GM19043 (cell line): ENCODE measurements at regions not wholly inside any gene's neighbourhood (a gene's known extent, or its start where the extent isn't known, plus 50 kb on each side); places are given as distances from the start of the nearest gene placed in this dataset.
"Not testable (repeated sequence)": the region's sequence is repeated elsewhere in the genome, so short reads cannot be mapped to it uniquely, and the experiment has no call there.

ENCODE experiments used
- ATAC-seq: cut with Tn5 transposase; IDR thresholded peaks from one replicate; pipeline ENCODE4 v1.9.1; 2021; ENCODE audit warnings: low read depth; ENCODE audit not compliant: unreplicated experiment

DNA sequence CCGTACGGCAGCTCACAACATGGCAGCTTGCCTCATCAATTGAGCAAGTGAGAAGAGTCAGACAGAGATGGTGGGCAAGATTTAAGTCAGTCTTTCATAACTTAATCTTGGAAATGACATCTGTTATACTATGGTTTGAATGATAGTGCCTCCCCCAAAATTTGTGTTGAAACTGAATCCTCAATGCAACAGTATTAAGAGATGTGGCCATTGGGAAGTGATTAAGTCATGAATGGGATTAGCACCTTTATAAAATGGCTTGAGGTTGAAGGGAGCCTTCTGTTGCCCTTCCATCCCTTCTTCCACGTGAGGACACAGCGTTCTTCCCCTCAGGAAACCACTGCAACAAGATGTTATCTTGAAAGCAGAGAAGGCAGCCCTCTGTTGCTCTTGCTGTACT, 124.2 kb downstream of the C12orf75 start:
- no peak for ATAC-seq

DNA sequence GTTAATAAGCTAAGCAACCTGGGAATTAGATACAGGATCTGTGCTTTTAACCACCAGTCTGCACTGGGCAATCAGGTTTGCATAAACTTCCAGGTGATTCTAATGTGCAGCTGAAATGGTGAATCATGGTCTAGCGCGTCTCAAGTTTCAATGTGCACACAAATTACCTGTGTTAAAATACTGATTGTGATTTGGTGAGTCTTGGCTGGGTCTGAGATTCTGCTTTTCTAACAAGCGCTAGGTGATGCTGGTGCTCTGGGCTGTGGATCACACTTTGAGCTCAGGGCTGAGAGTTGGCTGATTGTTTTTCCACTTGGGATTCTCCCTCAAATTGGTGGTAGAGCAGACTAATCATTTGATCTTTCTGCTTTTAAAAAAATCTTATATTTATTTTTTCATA, 124.8 kb downstream of the C12orf75 start:
- ATAC-seq: no peak

DNA sequence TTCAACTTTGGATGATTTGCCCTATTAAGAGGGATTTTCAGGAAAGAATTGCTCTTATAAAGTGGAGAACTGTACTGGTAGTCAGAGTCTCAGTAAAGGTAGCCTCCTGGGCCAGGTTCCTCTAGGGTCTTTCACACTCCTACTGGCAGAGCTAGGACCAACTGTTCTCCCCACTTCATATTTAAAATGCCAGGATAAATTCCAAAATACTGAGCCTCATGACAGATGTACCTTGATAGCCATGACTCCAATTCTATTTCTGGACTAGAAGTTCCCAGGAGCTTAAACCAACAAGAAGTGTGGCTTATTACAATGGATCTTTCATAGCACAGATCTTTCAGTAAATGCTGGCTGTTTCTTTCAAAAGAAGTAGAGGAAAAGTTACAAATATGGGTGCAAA, 126.5 kb downstream of the C12orf75 start:
- no peak for ATAC-seq

DNA sequence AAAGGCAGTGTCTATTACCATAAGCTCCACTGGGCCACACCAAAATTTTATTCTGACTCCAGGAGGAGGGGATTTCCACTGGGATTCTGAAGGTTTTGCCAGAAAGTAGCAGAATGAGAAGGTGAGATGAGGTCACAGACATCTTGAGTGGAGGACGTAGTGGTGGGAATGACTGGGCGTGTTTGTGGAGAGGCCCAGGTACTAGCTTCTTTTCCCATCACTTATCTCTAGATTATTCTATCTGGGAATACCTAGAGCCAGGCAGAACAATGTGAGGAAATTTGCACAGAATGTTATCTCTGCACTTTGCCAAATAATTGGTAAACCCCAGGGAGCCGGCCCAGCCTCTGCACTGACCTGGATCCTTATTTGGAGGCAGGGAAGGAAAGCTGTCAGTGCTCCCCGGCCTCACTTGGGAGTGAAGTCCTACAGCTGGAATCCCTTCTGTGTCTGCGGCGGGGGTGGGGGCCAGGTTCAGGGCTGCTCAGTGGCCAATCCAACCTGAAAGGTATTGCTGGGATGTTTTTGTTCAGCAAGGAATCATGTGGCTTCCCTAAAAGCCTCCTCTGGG, 129.4 kb downstream of the C12orf75 start:
- no peak for ATAC-seq

DNA sequence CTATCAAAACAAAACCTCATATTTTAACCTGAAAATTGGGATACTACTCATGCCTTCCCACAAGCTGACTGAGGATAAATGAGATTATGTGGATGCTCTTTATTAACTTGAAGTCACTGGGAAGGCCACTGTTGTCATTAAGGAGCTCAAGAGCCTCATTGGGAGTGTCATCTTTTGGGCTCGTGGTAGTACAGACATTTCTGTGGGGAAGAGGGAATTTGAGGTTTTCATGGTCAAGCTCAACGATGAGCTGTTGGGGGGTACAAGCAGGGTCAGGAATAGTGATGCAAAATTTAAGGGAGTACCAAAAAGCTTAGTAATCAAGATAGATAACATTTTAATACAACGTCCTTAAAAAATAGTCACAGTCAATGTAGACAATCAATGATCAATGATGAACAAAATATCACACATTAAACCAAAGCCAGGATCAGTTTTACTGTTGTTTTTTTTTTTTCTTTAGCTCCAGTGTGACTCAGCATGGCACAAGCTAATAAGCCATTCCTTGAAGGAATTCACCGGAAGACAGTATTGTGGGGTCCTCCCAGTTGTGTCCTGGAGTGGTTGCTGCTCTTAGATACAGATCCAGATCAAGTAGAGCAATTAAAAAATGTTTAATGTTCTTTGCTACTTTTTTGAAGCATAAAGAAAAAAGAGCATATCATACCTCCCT, 130.9 kb downstream of the C12orf75 start:
- ATAC-seq: no peak

DNA sequence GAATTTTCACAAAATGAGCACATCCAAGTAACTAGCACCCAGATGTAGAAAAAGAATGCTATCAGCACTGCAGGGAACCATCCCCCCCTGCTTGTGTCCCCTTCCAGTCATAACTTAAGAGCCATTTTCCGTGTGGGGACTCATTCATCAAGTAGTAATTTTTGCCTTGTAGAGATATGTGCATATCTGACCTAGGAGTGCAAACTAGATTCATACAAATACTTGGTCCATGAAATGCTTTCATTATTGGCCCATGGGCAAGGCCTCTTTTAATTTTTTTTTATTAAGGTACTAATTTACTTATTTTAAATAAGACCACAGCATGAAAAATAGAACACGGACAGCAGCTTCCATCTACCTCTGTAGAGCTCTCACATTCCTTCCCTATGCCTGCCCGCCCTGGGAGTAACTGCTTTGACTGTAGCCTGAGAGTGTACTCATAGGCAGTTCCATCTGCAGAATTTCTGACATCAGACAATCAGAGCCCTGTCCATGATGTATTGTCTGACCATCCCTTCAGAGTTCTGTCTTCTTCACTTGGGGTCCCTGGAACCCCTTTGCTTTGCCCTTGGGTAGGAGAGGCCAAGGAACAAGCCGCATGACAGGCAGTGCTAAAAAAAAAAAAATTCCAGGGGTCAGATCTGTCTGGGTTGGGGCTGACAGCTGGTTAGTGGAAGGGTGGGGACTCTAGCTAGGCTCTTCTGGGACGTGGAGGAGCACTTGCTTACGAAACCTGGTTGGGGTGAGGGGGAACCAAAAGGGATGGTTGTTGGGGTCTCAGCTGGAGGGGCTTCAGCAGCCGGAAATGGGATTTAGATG, 131.7 kb downstream of the C12orf75 start:
- ATAC-seq: no peak

DNA sequence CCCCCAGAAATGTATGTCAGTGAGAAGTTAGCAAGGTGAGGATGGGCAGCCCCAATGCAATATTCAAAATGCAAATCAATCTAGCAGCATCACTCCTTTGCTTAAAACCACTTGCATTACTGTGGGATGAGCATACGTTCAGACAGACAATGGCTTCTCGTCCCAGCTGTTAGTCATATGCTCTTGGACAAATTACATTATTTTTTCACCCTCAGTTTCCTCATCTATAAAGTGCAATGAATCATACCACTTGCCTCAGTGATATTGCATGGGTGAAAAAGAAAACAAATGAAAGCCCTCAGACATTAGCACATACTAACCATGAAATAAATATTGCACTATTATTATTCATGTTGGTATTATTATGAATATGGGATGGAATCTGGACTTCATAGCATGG, 132.3 kb downstream of the C12orf75 start:
- ATAC-seq: no peak

DNA sequence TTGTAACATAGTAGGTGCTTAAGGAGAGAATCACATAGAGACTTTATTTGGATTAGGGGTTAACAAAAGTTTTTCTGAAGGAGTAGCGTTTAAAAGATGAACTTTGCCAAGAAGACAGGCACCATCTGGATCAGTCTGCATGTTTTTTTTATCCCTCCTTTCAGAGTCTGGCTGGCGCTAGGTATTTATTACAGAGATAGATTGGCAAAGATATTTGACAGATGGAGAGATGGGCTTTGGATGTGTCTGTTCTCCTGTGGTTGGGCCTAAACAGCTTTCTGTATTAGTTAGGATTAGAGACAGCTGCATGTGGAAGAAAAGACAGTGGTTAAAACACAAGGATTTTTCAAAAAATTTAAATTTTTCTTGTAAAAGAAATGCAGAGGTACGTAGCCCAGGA, 133.9 kb downstream of the C12orf75 start:
- no peak for ATAC-seq

DNA sequence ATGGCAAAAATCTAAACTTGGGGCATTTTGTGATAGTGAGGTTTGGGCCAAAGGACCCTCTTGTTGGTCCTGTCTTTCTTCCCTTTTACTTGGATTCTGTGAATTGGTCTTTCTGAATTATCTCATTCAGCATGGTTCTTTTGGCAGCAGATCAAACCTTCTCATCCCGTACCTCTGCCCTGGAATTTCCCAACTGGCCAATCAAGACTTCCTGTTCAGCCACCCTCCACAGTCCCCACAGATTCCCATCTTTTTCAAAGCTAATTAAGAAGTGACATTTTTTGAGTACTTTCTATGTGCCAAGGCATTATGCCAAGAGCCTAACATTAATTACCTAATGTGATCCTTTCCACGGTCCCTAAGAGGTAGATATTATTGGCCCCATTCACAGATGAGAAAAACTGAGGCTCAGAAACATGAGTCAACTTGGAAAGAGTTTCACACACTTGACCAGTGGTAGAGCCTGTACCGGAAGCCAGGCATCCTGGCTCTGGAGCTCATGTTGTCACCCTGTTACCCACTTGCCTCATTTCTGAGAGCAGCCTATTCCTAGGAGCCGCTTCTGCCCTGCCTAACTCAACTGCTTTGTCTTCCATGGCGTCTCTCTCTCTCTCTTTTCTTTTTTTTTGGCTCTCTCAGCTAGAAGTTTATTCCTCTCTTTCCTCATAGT, 135.9 kb downstream of the C12orf75 start:
- ATAC-seq: no peak

DNA sequence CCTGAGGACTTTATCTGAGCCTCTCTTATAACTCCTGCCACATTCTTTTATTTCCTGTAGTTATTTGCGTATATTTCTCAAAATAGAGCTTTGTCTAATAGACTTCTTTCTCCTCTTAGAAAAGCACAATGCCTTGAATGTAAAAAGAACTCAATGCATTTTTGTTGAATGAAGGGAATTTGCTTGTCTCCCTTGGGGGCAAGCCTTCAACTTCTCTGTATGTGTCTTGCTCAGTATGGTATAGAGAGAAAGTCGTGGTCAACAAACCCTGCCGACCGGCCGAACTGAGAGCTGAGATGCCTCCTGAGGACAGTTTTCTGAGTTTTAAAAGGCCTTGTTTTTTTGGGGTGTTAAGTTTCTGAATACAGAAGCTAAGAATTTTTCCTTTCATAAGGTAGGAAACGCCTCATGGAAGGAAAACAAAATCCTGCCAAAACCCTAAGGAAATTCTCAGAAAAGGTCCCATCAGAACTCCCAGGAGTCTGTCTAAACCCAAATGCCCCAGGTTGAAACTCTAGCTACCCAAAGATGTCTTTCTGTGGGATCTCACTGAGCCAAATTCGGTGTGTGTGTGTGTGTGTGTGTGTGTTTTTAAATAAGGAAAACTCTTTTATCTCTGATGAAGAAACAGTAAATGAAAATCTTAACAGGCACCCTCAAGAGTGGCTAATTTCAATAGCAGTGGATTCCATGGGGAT, 136.6 kb downstream of the C12orf75 start:
- no peak for ATAC-seq

DNA sequence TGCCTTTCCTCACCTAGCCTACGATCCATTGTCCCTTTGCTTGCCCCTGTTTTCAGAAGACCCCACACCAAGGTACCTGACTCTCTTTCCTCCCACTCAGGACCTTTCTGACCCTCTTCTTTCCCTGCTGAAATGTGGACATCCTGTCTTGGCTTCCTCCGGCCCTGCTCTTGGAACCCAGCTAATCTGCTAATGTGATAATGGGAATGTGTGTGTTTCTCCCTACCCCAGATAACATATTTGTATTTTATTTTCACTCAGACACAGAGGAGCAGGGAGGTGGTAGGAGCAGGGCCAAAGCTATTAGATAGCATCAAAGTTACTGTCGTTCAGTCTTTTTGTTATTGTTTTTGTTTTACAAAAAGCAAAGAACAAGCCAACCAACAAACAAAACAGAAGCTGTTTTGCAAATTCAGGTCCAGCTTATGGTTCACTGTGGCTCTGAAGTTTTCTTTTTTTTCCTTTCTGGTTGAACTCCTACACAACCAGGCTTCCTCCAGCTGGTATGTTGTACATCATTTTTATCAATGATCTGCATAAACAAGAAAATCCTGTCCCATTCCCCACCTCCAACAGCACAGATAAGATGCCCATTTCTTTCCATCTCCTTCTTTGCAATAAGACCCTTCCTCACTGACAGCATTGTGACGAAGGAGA, 137.3 kb downstream of the C12orf75 start:
- no peak for ATAC-seq

DNA sequence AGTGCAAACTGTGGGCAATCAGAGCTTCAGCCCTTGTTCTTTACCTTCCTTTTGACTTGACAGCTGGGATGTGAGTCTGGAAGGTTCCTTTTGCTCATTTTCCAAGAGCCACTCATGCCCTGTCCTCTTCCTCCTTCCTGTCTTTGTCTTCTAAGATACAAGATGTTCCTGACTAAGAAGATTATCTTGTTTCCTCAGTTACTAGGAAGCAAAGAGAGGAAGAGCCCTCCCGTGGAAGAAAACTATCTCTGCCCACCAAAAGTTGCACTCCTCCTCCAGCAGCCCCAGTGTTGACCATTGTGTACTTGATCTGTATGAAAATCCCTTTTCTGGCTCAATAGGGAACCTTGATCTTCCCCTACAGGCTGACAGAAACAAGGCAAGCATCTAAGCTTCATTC, 138.0 kb downstream of the C12orf75 start:
- no peak for ATAC-seq

DNA sequence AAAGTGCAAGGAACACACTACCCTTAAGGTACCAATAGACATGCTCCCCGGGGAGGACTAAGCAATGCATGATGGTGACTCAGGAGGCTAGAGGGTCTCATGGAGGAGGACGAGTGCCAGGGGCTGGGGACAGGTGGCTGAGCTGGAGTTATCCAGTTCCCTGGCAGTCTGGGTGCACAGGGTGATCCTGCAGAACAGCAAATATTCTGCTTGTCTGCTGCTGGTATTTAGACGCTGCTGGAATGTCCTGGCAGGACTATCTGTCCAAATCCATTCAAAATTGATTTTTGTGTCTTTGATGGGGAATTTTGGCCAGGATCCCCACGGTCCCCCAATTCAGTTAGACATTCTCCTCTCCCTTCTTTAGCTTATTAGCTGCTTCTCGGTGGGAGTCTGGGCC, 138.7 kb downstream of the C12orf75 start:
- no peak for ATAC-seq

DNA sequence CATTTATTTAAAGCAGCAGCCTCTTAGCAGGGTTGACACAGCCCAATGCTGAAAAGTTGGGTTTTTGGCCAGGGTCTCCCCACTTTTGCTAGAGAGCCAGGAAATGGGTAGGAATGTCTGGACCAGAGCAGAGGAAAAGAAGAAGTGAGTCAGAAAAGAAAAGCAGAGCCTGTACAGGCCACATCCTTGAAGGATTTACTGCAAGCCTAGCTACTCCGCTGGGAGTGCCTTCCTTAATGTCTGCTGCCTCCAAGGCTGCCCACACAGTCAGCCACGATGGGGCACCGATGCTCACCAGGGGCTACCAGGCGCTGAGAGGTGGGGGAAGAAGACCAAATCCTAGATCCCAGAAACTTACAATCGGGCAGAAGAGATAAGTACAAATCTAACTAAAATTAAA, 139.2 kb downstream of the C12orf75 start:
- no peak for ATAC-seq

DNA sequence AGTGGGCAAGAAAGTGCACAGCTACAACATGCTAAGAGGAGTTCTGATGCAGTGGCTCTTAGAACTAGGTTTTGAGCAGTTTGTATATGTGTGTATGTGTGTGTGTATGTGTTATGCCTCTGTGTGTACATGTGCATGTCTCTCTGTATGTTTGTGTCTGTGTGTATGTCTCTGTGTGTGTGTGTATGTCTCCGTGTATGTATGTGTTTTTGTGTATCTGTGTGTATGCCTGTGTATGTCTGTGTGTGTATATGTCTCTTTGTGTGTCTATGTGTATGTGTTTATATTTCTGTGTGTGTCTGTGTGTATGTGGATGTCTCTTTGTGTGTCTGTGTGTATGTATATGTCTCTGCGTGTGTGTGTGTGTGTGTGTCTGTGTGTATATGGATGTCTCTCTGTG, 139.6 kb downstream of the C12orf75 start:
- ATAC-seq: no peak

DNA sequence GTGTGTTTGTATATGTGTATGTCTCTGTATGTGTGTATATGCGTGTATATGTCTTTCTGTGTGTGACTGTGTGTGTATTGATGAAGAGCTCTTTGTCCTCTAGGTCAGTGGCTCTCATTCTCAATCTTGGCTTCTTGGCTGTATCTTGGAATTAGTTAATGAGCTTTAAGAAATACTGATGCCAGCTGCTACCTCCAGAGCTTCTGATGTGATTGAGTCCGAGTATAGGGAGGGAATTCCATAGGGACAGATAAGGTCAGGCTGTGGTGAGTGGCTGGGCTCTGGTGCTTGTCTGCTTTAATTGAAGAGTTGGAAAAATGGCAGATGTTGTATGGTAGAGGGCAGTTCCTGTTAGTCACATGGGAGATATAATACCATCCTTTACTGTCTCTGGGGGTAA, 140.1 kb downstream of the C12orf75 start:
- ATAC-seq: no peak

DNA sequence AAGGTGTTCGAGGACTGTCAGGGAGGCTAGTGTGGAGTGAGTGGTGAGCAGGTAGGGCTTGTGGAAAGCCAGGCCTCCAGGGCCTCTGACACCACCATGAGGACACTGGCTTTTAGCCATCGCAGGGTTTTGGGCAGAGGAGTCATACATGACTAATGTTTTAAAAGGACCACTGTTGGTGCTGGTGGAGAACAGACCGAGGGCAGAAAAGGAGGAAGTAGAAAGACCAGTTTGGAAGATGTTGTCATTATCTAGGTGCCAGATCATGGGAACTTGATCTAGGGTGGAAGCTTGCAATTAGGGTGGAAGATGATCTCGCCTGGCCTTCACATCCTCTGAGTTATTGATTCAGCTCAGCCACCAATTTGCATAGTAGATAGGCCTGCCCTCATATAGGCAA, 144.2 kb downstream of the C12orf75 start:
- ATAC-seq: no peak

DNA sequence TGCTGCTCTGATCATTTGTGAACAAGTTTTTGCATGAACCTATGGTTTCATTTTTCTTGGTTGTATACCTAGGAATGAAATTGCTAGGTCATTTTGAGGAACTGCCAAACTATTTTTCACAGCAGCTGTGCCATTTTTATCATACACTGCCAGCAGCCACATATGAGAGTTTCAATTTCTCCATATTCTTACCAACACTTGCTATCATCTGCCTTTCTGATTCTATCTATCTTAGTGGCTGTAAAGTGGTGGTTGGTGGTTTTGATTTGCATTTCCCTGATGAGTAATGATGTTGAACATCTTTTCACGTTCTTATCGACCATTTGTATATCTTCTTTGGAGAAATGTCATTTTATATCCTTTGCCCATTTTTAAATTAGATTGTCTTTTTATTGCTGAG, 146.1 kb downstream of the C12orf75 start:
- ATAC-seq: no peak

DNA sequence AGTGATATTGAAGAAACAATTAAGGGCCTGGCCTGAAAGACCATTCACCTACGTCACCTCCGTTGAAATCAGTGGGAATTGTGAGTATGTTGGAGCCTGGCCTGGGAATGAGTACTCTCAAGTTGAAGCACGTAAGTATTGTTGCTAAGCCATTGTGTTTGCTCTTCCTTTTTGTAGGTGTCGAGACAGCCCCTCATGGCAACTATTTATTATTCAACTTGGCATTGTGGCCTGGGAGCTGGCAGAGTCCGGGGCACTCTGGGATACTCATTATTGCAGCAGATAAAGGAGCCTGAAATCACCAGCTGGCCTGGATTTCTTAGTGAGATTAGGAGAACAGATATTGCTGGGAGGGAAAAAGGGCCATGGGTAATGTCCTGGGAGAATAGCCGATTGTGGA, 147.4 kb downstream of the C12orf75 start:
- ATAC-seq: no peak

DNA sequence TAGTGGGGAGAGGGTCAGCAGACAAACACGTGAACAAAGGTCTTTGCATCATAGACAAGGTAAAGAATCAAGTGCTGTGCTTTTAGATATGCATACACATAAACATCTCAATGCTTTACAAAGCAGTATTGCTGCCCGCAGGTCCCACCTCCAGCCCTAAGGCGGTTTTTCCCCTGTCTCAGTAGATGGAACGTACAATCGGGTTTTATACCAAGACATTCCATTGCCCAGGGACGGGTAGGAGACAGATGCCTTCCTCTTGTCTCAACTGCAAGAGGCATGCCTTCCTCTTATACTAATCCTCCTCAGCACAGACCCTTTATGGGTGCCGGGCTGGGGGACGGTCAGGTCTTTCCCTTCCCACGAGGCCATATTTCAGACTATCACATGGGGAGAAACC, 148.3 kb downstream of the C12orf75 start:
- ATAC-seq: not testable (repeated sequence)
